Fibroblast of the aortic adventitia (primary cell): ENCODE measurements at regions not wholly inside any gene's neighbourhood (a gene's known extent, or its start where the extent isn't known, plus 50 kb on each side); places are given as distances from the start of the nearest gene placed in this dataset.

Experiments used
- DNase-seq: peaks from one replicate; pipeline ENCODE4 v3.0.0-alpha.2; 2010; ENCODE audit warnings: low read depth
- H3K4me3 ChIP-seq: 2 replicates; pipeline ENCODE4 v1.5.1; 2011; ENCODE audit warnings: low read depth, mild to moderate bottlenecking, control low read depth, low read length, moderate library complexity
- TF ChIP-seq, protein P1 (sequence below): IDR thresholded peaks from 2 replicates; pipeline ENCODE4 v1.5.1; 2011; ENCODE audit warnings: mild to moderate bottlenecking, low read length, control low read depth, inconsistent platforms; ENCODE audit not compliant: insufficient read depth

DNA sequence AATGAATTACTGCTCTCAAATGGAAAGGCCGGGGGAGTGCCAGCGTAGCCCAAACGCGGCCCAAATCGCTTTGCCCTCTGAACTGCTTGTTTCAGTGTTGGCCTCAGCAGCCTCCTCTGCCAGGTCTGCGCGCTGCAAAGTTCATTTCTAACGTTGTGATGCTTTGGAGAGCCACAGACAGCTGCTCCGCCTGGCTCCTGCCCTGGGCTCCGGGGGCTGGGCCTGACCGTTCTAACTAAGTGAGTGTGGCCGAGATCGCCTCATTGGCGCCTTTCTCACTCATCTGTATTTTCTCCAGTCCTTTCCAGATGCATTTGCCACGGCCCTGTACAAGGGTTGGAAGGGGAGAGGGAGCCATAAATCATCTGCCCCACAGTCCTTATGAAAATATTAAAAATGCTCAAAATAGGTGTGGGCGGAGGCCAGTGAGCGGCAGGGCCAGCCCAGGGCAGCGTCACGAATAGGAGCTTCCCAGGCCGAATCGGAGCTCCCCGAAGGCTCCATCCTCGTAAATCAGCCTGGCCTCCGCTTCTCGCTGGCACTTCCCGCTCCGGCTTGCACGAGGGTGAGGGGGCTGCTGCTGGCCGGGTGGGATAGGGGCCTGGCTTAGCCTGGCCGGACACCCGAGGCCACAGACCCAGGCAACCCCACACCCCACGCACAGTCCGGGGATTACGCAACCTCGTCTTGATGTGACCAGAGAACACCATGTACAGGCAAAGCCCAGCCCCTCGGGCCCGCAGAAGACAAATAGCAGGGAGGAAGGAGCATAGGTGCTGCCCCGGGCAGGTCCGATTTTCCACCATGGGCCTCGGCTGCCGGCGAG, 196.6 kb upstream of the DIO3 start:
- no peak for DNase-seq
- TF ChIP-seq, protein P1, sequence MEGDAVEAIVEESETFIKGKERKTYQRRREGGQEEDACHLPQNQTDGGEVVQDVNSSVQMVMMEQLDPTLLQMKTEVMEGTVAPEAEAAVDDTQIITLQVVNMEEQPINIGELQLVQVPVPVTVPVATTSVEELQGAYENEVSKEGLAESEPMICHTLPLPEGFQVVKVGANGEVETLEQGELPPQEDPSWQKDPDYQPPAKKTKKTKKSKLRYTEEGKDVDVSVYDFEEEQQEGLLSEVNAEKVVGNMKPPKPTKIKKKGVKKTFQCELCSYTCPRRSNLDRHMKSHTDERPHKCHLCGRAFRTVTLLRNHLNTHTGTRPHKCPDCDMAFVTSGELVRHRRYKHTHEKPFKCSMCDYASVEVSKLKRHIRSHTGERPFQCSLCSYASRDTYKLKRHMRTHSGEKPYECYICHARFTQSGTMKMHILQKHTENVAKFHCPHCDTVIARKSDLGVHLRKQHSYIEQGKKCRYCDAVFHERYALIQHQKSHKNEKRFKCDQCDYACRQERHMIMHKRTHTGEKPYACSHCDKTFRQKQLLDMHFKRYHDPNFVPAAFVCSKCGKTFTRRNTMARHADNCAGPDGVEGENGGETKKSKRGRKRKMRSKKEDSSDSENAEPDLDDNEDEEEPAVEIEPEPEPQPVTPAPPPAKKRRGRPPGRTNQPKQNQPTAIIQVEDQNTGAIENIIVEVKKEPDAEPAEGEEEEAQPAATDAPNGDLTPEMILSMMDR: no peak
- no peak overlapping the region for H3K4me3 ChIP-seq

DNA sequence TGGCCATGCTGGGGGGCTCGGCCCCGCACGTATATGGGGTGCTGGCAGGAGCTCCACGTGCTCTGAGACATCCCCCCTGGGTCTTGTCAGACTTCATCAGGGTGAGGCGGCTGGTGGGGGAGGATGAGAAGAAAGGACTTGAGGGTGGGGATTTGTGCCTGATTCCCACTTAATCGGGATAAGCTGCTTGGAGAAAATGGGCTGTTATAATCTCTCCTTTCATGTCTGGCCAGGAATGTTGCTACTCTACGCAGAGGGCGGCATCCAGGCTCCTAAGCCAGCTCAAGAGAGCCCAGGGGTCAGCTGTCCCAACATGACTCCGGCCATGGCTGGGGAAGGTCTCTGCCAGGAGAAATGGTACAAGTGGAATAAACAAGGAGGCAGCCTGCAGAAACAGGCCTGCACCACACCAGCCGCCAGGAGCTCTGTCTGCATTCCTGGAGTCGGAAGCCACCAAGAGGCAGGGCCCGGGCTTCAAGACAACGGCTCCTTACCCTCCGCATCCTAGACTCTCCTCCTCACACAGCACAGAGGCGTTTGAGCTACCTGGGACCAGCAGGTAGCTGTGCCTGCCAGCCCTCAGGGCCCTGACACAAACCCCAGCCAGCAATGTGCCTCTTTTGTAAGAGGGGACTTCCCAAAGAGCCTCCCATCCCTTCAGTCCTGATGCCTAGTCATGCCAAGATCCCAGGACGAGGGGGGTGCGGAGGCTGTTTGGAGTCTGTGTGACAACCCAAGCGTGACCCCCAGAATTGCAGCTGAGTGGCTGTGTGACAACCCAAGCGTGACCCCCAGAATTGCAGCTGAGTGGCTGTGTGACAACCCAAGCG, 195.8 kb upstream of the DIO3 start:
- TF ChIP-seq, protein P1: no peak
- H3K4me3 ChIP-seq: no peak overlapping the region
- no peak for DNase-seq

DNA sequence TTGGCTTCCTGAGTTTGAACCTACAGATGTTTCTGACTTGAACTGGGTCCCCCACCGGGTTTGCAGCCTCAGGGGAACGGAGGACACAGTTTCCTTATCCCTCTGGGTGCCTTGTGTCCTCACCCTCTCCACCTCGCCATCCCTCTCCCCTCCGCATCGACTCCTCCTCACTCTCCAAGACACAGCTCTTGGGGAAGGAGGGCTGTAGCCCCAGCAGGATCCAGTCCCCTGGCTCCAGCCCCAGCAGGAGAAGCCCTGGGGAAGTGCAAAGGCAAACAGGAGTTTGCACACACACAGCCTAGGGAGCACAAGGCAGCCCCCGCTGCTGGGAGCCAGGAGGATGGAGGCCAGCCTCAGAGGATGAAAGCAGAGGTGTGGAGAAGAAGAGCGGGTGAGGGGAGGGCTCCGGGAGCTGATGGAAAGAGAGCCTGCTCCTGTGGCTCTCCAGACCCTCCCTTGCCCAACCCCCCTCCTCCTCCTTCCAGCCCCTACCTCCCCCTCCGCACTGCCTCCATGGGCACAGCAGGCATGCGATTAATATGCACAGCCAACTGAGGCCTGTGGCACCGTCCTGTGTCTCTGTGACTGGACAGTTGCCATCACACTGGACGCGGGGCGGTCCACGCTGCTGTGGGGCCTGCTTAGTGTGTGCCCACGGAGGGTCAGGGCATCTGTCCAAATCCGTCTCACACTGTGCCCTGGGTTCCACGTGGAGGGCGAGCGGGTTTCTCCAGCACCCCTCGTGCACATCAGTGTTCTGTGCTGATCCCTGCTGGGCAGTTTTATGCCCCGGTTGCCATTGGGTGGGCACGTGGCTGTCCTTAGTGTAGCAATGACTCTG, 193.7 kb upstream of the DIO3 start:
- TF ChIP-seq, protein P1: no peak
- no peak overlapping the region for H3K4me3 ChIP-seq
- no peak for DNase-seq

DNA sequence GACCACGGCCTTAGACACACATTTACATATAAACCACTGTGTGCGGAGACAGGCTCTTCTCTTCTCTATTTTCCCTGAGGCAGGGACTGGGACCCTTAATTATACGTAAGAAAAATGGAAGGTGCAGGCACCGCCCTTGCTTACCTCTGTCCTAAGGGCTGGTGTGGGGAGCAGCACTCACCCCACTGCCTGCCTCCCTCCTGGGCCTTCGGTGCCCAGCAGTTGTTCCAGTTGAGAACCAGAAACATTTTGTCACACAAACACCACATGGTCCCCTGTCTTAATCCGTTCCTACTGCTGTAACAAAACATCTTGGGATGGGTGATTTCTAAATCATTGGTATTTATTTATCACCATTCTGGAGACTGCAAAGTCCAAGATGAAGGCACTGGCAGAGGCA, 192.7 kb upstream of the DIO3 start:
- TF ChIP-seq, protein P1: no peak
- no peak overlapping the region for H3K4me3 ChIP-seq
- DNase-seq: no peak

DNA sequence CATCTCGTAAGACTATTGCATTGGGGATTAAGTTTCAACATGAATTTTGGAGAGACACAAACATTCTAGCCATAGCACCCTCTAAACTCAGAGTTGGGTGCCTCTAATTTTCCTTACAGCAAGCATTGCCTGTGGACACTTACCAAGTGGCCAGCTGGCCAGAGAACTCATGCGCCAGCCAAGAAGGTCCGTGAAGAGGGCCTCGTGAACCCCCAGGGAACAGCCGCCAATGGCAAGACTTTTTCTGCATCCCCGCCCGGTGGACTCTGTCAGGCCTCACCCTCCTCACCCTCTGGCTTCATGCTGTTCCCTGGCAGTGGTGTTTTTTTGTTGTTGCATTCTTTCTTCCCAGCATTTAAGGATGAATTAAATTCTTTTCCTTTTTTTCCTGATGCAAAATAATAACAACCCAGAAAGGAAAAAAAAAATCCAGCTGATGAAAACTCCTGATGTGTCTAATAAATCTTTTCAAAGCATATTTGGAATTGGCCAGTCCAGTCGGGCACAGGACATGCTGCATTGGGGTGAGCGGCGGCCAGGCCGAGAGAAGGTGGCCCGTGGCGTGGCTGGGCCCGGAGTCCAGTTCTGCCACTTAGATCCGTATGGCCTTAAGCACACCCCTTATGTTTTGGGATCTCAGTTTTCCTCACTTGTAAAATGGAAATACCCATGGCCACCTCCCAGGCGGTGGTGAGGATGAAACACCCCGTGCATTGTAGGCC, 191.9 kb upstream of the DIO3 start:
- no peak overlapping the region for H3K4me3 ChIP-seq
- TF ChIP-seq, protein P1: no peak
- DNase-seq: no peak
